GM21529 (cell line): ENCODE measurements at regions not wholly inside any gene's neighbourhood (a gene's known extent, or its start where the extent isn't known, plus 50 kb on each side); places are given as distances from the start of the nearest gene placed in this dataset.

Experiments
- ATAC-seq: cut with Tn5 transposase; IDR thresholded peaks from one replicate; pipeline ENCODE4 v1.9.1; 2021; ENCODE audit not compliant: unreplicated experiment

GRCh38 chr10:31586723-31587638 lies 268.0 kb downstream of the ZEB1 start:
- no peak for ATAC-seq

GRCh38 chr10:31584876-31585275 lies 265.9 kb downstream of the ZEB1 start:
- ATAC-seq, result no peak

GRCh38 chr10:31584098-31584631 lies 265.1 kb downstream of the ZEB1 start:
- no peak for ATAC-seq

- no peak for ATAC-seq
Measured at GRCh38 chr10:31583293-31583692, 264.3 kb downstream of the ZEB1 start.

GRCh38 chr10:31582365-31583052 lies 263.5 kb downstream of the ZEB1 start:
- no peak for ATAC-seq

GRCh38 chr10:31581741-31582323 lies 262.8 kb downstream of the ZEB1 start:
- ATAC-seq, result peak; percentile 73

- no peak for ATAC-seq
Measured at GRCh38 chr10:31580646-31581045, 261.6 kb downstream of the ZEB1 start.
